ENCODE measurements at regions not wholly inside any gene's neighbourhood (a gene's known extent, or its start where the extent isn't known, plus 50 kb on each side); places are given as distances from the start of the nearest gene placed in this dataset.

GRCh38 chr11:105486929-105487328, 122.9 kb upstream of the GRIA4 start:
- TF ChIP-seq POLR2AphosphoS5 (IDR thresholded peaks at IDR 0.05; ENCODE audit: low read depth, low read length): no peak
- TF ChIP-seq REST (IDR thresholded peaks at IDR 0.05; ENCODE audit: insufficient read depth in 1 of 2, low read depth in 2 of 2, low read length in 2 of 2): no peak
- TF ChIP-seq TAF1 (IDR thresholded peaks at IDR 0.05; ENCODE audit: borderline replicate concordance, insufficient read depth, low read length): no peak
- TF ChIP-seq FOXP2 (optimal IDR thresholded peaks at IDR 0.05; ENCODE audit: borderline replicate concordance, extremely low read depth, extremely low read length, insufficient read depth): no peak

All from PFSK-1 (cell line).